ENCODE measurements at regions not wholly inside any gene's neighbourhood (a gene's known extent, or its start where the extent isn't known, plus 50 kb on each side); places are given as distances from the start of the nearest gene placed in this dataset.

DNA sequence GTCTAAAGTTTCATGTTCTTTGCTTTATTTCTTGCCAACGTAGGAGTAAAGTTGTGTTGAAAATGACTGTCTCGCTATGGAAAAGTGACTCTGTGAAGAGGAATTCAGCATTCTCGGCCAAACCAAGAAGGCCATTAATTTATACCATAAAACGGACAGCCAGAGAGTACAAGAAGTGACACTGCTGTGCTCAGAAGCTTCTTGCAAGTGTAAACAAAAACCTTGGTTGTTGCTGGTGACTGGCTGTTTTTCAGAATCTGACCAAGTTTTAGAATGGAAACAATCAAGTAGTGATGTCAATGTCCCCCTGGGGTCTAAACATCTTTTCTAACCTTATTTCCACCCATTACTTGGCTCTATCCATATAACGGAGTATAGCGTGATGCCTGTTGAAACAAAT lies 201.9 kb downstream of the INHBA start:
- TF ChIP-seq, protein P1, sequence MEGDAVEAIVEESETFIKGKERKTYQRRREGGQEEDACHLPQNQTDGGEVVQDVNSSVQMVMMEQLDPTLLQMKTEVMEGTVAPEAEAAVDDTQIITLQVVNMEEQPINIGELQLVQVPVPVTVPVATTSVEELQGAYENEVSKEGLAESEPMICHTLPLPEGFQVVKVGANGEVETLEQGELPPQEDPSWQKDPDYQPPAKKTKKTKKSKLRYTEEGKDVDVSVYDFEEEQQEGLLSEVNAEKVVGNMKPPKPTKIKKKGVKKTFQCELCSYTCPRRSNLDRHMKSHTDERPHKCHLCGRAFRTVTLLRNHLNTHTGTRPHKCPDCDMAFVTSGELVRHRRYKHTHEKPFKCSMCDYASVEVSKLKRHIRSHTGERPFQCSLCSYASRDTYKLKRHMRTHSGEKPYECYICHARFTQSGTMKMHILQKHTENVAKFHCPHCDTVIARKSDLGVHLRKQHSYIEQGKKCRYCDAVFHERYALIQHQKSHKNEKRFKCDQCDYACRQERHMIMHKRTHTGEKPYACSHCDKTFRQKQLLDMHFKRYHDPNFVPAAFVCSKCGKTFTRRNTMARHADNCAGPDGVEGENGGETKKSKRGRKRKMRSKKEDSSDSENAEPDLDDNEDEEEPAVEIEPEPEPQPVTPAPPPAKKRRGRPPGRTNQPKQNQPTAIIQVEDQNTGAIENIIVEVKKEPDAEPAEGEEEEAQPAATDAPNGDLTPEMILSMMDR (IDR thresholded peaks at IDR 0.05): no peak
- TF ChIP-seq POLR2A (IDR thresholded peaks at IDR 0.05): no peak

Measured in breast epithelium (tissue), 3 donors.